Endothelial cell (in vitro differentiated cells): ENCODE measurements at regions not wholly inside any gene's neighbourhood (a gene's known extent, or its start where the extent isn't known, plus 50 kb on each side); places are given as distances from the start of the nearest gene placed in this dataset.
A peak's percentile ranks its signal among the peaks of the same experiment; 100 is the strongest.

Experiments
- DNase-seq: peaks from one replicate; pipeline ENCODE4 v3.0.0; 2021; ENCODE audit warnings: low spot score
- H3K27ac Mint-ChIP-seq: one replicate; pipeline ENCODE4 v1.8.0; 2021; ENCODE audit warnings: mixed read lengths, inconsistent platforms; ENCODE audit not compliant: unreplicated experiment
- H3K27me3 Mint-ChIP-seq: one replicate; pipeline ENCODE4 v1.8.0; 2021; ENCODE audit warnings: mild to moderate bottlenecking, moderate library complexity, mixed read lengths, inconsistent platforms; ENCODE audit not compliant: unreplicated experiment
- H3K36me3 Mint-ChIP-seq: one replicate; pipeline ENCODE4 v1.8.0; 2021; ENCODE audit warnings: mild to moderate bottlenecking, low read depth, mixed read lengths, inconsistent platforms; ENCODE audit not compliant: unreplicated experiment
- H3K4me1 Mint-ChIP-seq: one replicate; pipeline ENCODE4 v1.8.0; 2021; ENCODE audit warnings: mild to moderate bottlenecking, mixed read lengths, inconsistent platforms; ENCODE audit not compliant: unreplicated experiment
- H3K4me3 Mint-ChIP-seq: one replicate; pipeline ENCODE4 v1.8.0; 2021; ENCODE audit warnings: mild to moderate bottlenecking, mixed read lengths, inconsistent platforms; ENCODE audit not compliant: unreplicated experiment
- H3K9me3 Mint-ChIP-seq: one replicate; pipeline ENCODE4 v1.8.0; 2021; ENCODE audit warnings: mixed read lengths, inconsistent platforms; ENCODE audit not compliant: unreplicated experiment
- CTCF ChIP-seq: fragments of 200-600 bp; sonication (generic); IDR thresholded peaks from one replicate; pipeline ENCODE4 v1.5.0; 2021; ENCODE audit warnings: antibody characterized with exemption; ENCODE audit not compliant: unreplicated experiment

GRCh38 chr3:115487968-115488367 is 135.3 kb upstream of the GAP43 start:
- Mint-ChIP-seq H3K9me3 (no peaks in the 10 kb centered on the region), H3K4me1 (peaks cover 4% of the 10 kb centered on the region), H3K27ac (no peak overlapping the region), H3K36me3 (no peaks in the 10 kb centered on the region), H3K4me3 (no peak overlapping the region), H3K27me3 (no peaks in the 10 kb centered on the region)
- TF ChIP-seq CTCF: no peak
- no peak for DNase-seq

- no peak for DNase-seq
- H3K9me3 Mint-ChIP-seq: no peaks in the 10 kb centered on the region
- no peak overlapping the region for H3K27ac Mint-ChIP-seq
- H3K4me1 Mint-ChIP-seq: peaks cover 4% of the 10 kb centered on the region
- H3K36me3 Mint-ChIP-seq: no peaks in the 10 kb centered on the region
- TF ChIP-seq CTCF: no peak
- no peak overlapping the region for H3K4me3 Mint-ChIP-seq
- H3K27me3 Mint-ChIP-seq: no peaks in the 10 kb centered on the region
Observed at GRCh38 chr3:115488409-115488808, 134.9 kb upstream of the GAP43 start.

- Mint-ChIP-seq H3K36me3 (no peaks in the 10 kb centered on the region), H3K4me3 (no peak overlapping the region), H3K27me3 (peaks cover 1% of the 10 kb centered on the region), H3K4me1 (peaks cover 29% of the 10 kb centered on the region), H3K9me3 (no peaks in the 10 kb centered on the region), H3K27ac (no peak overlapping the region)
- no peak for TF ChIP-seq CTCF
- no peak for DNase-seq
Observed at GRCh38 chr3:115494826-115495225, 128.5 kb upstream of the GAP43 start.

GRCh38 chr3:115498421-115498820 is 124.9 kb upstream of the GAP43 start:
- Mint-ChIP-seq H3K4me1 (peaks cover 63% of the 10 kb centered on the region), H3K9me3 (no peaks in the 10 kb centered on the region), H3K36me3 (no peaks in the 10 kb centered on the region), H3K4me3 (no peak overlapping the region), H3K27ac (peak overlapping the region; percentile 79), H3K27me3 (peaks cover 1% of the 10 kb centered on the region)
- DNase-seq: no peak
- no peak for TF ChIP-seq CTCF

- Mint-ChIP-seq H3K27me3 (peaks cover 1% of the 10 kb centered on the region), H3K36me3 (no peaks in the 10 kb centered on the region)
- TF ChIP-seq CTCF: no peak
Observed at GRCh38 chr3:115498898-115499297, 124.4 kb upstream of the GAP43 start.

More at GRCh38 chr3:115498898-115499297, 124.4 kb upstream of the GAP43 start:
- DNase-seq: no peak
- H3K4me1 Mint-ChIP-seq: peaks cover 61% of the 10 kb centered on the region
- peak overlapping the region; percentile 79 for H3K27ac Mint-ChIP-seq
- no peaks in the 10 kb centered on the region for H3K9me3 Mint-ChIP-seq
- H3K4me3 Mint-ChIP-seq: no peak overlapping the region
